Liver (tissue), 7 donors: ENCODE measurements at regions not wholly inside any gene's neighbourhood (a gene's known extent, or its start where the extent isn't known, plus 50 kb on each side); places are given as distances from the start of the nearest gene placed in this dataset.

Experiments used
- DNase-seq: peaks from one replicate; pipeline ENCODE4 v3.0.0-alpha.2; 2017; ENCODE audit warnings: low spot score
- H3K27ac ChIP-seq, 2 donors: one replicate each; pipeline ENCODE4 v1.7.0; 2013; ENCODE audit warnings: inconsistent platforms in 2 of 2, low read length in 2 of 2, control low read depth in 1 of 2, low read depth in 1 of 2, mild to moderate bottlenecking in 1 of 2
- H3K27me3 ChIP-seq, 4 donors: one replicate each; pipeline versions ENCODE4 v1.6.1 to v1.7.0; 2013; ENCODE audit warnings: low read length in 3 of 4, inconsistent platforms in 1 of 4, mild to moderate bottlenecking in 1 of 4, moderate library complexity in 1 of 4; ENCODE audit not compliant: control insufficient read depth in 4 of 4, insufficient read depth in 4 of 4
- H3K36me3 ChIP-seq, 4 donors: one replicate each; pipeline versions ENCODE4 v1.6.1 to v1.7.0; 2013; ENCODE audit warnings: low read length in 3 of 4, mild to moderate bottlenecking in 3 of 4, low read depth in 1 of 4, moderate library complexity in 1 of 4; ENCODE audit not compliant: control insufficient read depth in 4 of 4, insufficient read depth in 3 of 4
- H3K4me1 ChIP-seq, 4 donors: one replicate each; pipeline versions ENCODE4 v1.6.1 to v1.7.0; 2013; ENCODE audit warnings: low read length in 3 of 4, mild to moderate bottlenecking in 3 of 4, moderate library complexity in 1 of 4; ENCODE audit not compliant: control insufficient read depth in 4 of 4, insufficient read depth in 4 of 4
- H3K4me3 ChIP-seq, 3 donors: one replicate each; pipeline versions ENCODE4 v1.6.1 to v1.7.0; 2013; ENCODE audit warnings: low read length in 3 of 3, control low read depth in 1 of 3, low read depth in 1 of 3, mild to moderate bottlenecking in 1 of 3
- H3K9ac ChIP-seq, 2 donors: one replicate each; pipeline ENCODE4 v1.7.0; 2013; ENCODE audit warnings: low read length in 2 of 2, mild to moderate bottlenecking in 2 of 2, moderate library complexity in 2 of 2, control low read depth in 1 of 2, low read depth in 1 of 2
- H3K9me3 ChIP-seq, 4 donors: one replicate each; pipeline versions ENCODE4 v1.6.1 to v1.7.0; 2013; ENCODE audit warnings: low read length in 3 of 4; ENCODE audit not compliant: control insufficient read depth in 4 of 4
- ATF3 ChIP-seq: IDR thresholded peaks from 2 replicates; pipeline ENCODE4 v1.6.1; 2016; ENCODE audit warnings: antibody characterized with exemption
- EGR1 ChIP-seq, 2 donors: IDR thresholded peaks; 2 replicates each; pipeline ENCODE4 v1.6.1; 2016 to 2018; ENCODE audit warnings: antibody characterized with exemption in 2 of 2, low read depth in 2 of 2
- FOXA1 ChIP-seq: IDR thresholded peaks from 2 replicates; pipeline ENCODE4 v1.6.1; 2016; ENCODE audit warnings: antibody characterized with exemption
- FOXA2 ChIP-seq: IDR thresholded peaks from 2 replicates; pipeline ENCODE4 v1.6.1; 2016; ENCODE audit warnings: antibody characterized with exemption
- GABPA ChIP-seq, 2 donors: IDR thresholded peaks in 1 of 2; conservative IDR thresholded peaks in 1 of 2; 2 replicates each; pipeline ENCODE4 v1.6.1; 2016; ENCODE audit warnings: antibody characterized with exemption in 2 of 2, mild to moderate bottlenecking in 1 of 2, moderate library complexity in 1 of 2
- HNF4A ChIP-seq, 2 donors: conservative IDR thresholded peaks; 2 replicates each; pipeline ENCODE4 v1.6.1; 2016; ENCODE audit warnings: antibody characterized with exemption in 2 of 2, mild to moderate bottlenecking in 2 of 2
- HNF4G ChIP-seq: IDR thresholded peaks from 2 replicates; pipeline ENCODE4 v1.6.1; 2016; ENCODE audit warnings: antibody characterized with exemption
- JUND ChIP-seq, 2 donors: IDR thresholded peaks; 2 replicates each; pipeline ENCODE4 v1.6.1; 2016; ENCODE audit warnings: antibody characterized with exemption in 2 of 2
- MAX ChIP-seq: IDR thresholded peaks from 2 replicates; pipeline ENCODE4 v1.6.1; 2016; ENCODE audit warnings: antibody characterized with exemption
- NR2F2 ChIP-seq: IDR thresholded peaks from 2 replicates; pipeline ENCODE4 v1.6.1; 2016; ENCODE audit warnings: antibody characterized with exemption
- RAD21 ChIP-seq, 2 donors: IDR thresholded peaks; 2 replicates each; pipeline ENCODE4 v1.6.1; 2016; ENCODE audit warnings: antibody characterized with exemption in 2 of 2, mild to moderate bottlenecking in 2 of 2
- REST ChIP-seq: IDR thresholded peaks from 2 replicates; pipeline ENCODE4 v1.6.1; 2016; ENCODE audit warnings: antibody characterized with exemption, mild to moderate bottlenecking
- RXRA ChIP-seq, 2 donors: IDR thresholded peaks; 2 replicates each; pipeline ENCODE4 v1.6.1; 2017 to 2018; ENCODE audit warnings: antibody characterized with exemption in 2 of 2, mild to moderate bottlenecking in 1 of 2
- SP1 ChIP-seq: IDR thresholded peaks from 2 replicates; pipeline ENCODE4 v1.6.1; 2018; ENCODE audit warnings: antibody characterized with exemption, mild to moderate bottlenecking
- TAF1 ChIP-seq: conservative IDR thresholded peaks from 2 replicates; pipeline ENCODE4 v1.6.1; 2016; ENCODE audit warnings: antibody characterized with exemption, mild to moderate bottlenecking
- YY1 ChIP-seq: IDR thresholded peaks from 2 replicates; pipeline ENCODE4 v1.6.1; 2016; ENCODE audit warnings: antibody characterized with exemption, mild to moderate bottlenecking
- WGBS: extraction: QIAGEN DNeasy Blood & Tissue Kit; methylation state at CpG from one replicate; pipeline ENCODE4 v1.1.7; 2013; 5-methylcytosine and 5-hydroxymethylcytosine counted together
- TF ChIP-seq, protein P1 (sequence below): IDR thresholded peaks from 2 replicates; pipeline ENCODE4 v1.6.1; 2016; ENCODE audit warnings: antibody characterized with exemption
- donor health status: healthy.
- donor health status: healthy.
- donor health status: healthy.
- donor health status: healthy.

DNA sequence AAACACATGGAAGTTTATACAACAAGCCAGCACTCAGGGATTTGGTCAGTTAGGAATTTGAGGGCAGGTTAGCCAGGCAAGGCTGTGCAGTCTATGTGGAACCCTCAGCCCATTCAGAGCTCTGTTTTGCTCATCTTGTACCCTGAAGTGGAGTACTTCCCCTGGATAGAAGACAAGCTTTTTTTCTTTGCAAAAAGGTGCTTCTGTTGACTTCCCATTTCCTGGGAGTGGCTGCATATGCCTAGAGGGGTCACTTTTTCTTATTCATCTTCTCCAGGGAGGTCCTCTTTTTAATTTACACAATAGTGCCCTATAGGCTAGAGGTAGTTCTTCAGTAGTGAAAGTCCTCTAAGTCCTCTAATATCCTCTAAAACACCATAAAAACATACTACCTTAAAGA lies 225.0 kb upstream of the P2RY1 start (continued):
- TF ChIP-seq JUND (IDR thresholded peaks at IDR 0.05), result no peak
- TF ChIP-seq HNF4A (conservative IDR thresholded peaks at IDR 0.05), result no peak
- TF ChIP-seq, protein P1, sequence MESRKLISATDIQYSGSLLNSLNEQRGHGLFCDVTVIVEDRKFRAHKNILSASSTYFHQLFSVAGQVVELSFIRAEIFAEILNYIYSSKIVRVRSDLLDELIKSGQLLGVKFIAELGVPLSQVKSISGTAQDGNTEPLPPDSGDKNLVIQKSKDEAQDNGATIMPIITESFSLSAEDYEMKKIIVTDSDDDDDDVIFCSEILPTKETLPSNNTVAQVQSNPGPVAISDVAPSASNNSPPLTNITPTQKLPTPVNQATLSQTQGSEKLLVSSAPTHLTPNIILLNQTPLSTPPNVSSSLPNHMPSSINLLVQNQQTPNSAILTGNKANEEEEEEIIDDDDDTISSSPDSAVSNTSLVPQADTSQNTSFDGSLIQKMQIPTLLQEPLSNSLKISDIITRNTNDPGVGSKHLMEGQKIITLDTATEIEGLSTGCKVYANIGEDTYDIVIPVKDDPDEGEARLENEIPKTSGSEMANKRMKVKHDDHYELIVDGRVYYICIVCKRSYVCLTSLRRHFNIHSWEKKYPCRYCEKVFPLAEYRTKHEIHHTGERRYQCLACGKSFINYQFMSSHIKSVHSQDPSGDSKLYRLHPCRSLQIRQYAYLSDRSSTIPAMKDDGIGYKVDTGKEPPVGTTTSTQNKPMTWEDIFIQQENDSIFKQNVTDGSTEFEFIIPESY, result no peak
- no peak for TF ChIP-seq ATF3
- no peak for TF ChIP-seq FOXA1

DNA sequence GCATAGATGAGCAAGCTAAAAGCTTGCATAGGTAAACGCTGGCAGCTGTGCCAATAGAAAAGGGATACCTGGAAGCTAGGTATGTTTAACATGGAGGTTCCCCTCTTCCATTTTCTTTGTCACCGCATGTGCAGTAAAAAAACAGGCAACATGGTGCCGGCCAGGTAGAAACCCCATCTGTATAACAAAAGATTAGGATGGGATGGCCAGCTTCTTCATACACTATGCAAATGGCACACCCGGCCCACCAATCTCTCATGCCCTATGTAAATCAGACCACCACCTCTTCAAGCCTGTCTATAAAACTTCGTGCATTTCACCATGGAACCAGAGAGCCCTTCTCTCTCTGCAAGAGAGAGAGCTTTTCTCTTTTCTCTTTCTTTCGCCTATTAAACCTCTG lies 224.3 kb upstream of the P2RY1 start:
- 82% methylated on average over 6 of the region's 6 CpGs for WGBS
- Histone ChIP-seq H3K9ac (no peak overlapping the region), H3K36me3 (no peaks in the 10 kb centered on the region), H3K4me1 (no peaks in the 10 kb centered on the region), H3K9me3 (no peaks in the 10 kb centered on the region), H3K27ac (no peak overlapping the region), H3K4me3 (no peak overlapping the region), H3K27me3 (no peaks in the 10 kb centered on the region)
- no peak for DNase-seq
- TF ChIP-seq, protein P1, result no peak
- TF ChIP-seq RXRA (IDR thresholded peaks at IDR 0.05) (no peak), HNF4G (no peak), TAF1 (no peak), ATF3 (no peak), EGR1 (IDR thresholded peaks at IDR 0.05; ENCODE audit: low read depth in 2 of 2) (no peak), REST (no peak), SP1 (no peak), FOXA2 (no peak), JUND (IDR thresholded peaks at IDR 0.05) (no peak), MAX (no peak)

GRCh38 chr3:152611905-152612304 lies 223.0 kb upstream of the P2RY1 start:
- Histone ChIP-seq H3K4me1 (no peaks in the 10 kb centered on the region), H3K9ac (no peak overlapping the region), H3K27me3 (no peaks in the 10 kb centered on the region), H3K4me3 (no peak overlapping the region), H3K9me3 (no peaks in the 10 kb centered on the region), H3K36me3 (no peaks in the 10 kb centered on the region), H3K27ac (no peak overlapping the region)
- DNase-seq, result no peak
- TF ChIP-seq YY1, result no peak
- no peak for TF ChIP-seq REST
- TF ChIP-seq NR2F2, result no peak
- TF ChIP-seq RAD21 (IDR thresholded peaks at IDR 0.05), result no peak
- no peak for TF ChIP-seq ATF3
- TF ChIP-seq MAX, result no peak
- no peak for TF ChIP-seq FOXA1
- TF ChIP-seq SP1, result no peak
- TF ChIP-seq GABPA (IDR thresholded peaks at IDR 0.05 in 1 of 2, conservative IDR thresholded peaks at IDR 0.05 in 1 of 2), result no peak
